Endothelial cell of umbilical vein (primary cell): ENCODE measurements at regions not wholly inside any gene's neighbourhood (a gene's known extent, or its start where the extent isn't known, plus 50 kb on each side); places are given as distances from the start of the nearest gene placed in this dataset.

Experiments
- BruUV-seq: library from RNA; stranded (reverse); fragments of 400-500 nt; replicated peaks from 2 replicates; lab custom pipeline; 2021; lab: Mats Ljungman, UMichigan
- CTCF ChIA-PET: fragments of 300-600, 350-600 bp; sonication (Branson Sonifier 250); formaldehyde crosslinking; loops from one replicate; lab custom pipeline; 2021; ENCODE audit warnings: antibody characterized with exemption, inconsistent platforms; lab: Charles Lee
- POLR2A ChIA-PET: fragments of 300-600, 350-600 bp; sonication (Branson Sonifier 250); formaldehyde crosslinking; loops from one replicate; lab custom pipeline; 2021; ENCODE audit warnings: antibody characterized with exemption, inconsistent platforms; lab: Charles Lee
- DNase-seq: peaks from one replicate; pipeline ENCODE4 v3.0.0-alpha.2; 2011; ENCODE audit warnings: low read depth, low spot score
- FAIRE-seq: peaks from 2 replicates; lab custom pipeline; 2011; peaks lifted over from hg19 to GRCh38; lab: Jason Lieb, UNC
- H2AFZ ChIP-seq: 2 replicates; pipeline ENCODE4 v1.6.0; 2012; ENCODE audit warnings: low read depth, low read length, control low read depth, inconsistent platforms
- H3K27ac ChIP-seq: 2 replicates; pipeline ENCODE4 v1.5.1; 2011; ENCODE audit warnings: low read depth, mild to moderate bottlenecking, control low read depth, low read length, moderate library complexity; ENCODE audit not compliant: insufficient read depth
- H3K27me3 ChIP-seq, 2 experiments: 2 replicates each; pipeline versions ENCODE4 v1.6.0 to v1.6.1; 2011; ENCODE audit warnings: low read length in 2 of 2, mixed read lengths in 1 of 2; ENCODE audit not compliant: control insufficient read depth in 2 of 2, insufficient read depth in 2 of 2
- H3K36me3 ChIP-seq, 2 experiments: 2 replicates in 1 of 2; 3 replicates in 1 of 2; pipeline ENCODE4 v1.5.1; 2011; ENCODE audit warnings: low read length in 2 of 2, mild to moderate bottlenecking in 1 of 2, moderate library complexity in 1 of 2; ENCODE audit not compliant: control insufficient read depth in 2 of 2, insufficient read depth in 2 of 2; ENCODE audit errors: extremely low read depth in 1 of 2
- H3K4me1 ChIP-seq: 3 replicates; pipeline ENCODE4 v1.5.1; 2011; ENCODE audit warnings: mild to moderate bottlenecking, low read length; ENCODE audit not compliant: control insufficient read depth, insufficient read depth; ENCODE audit errors: extremely low read depth
- H3K4me2 ChIP-seq: 2 replicates; pipeline ENCODE4 v1.6.1; 2011; ENCODE audit warnings: low read length, control low read depth, mixed read lengths; ENCODE audit not compliant: insufficient read depth
- H3K4me3 ChIP-seq, 3 experiments: fragments of 200-600 bp in 1 of 3; sonication (generic), shearing (Covaris generic) in 1 of 3; replicated peaks in 1 of 3; 2 replicates each; pipeline ENCODE4 v1.5.1; 2011 to 2016; ENCODE audit warnings: control low read depth in 3 of 3, low read length in 3 of 3, mild to moderate bottlenecking in 2 of 3, inconsistent platforms in 1 of 3, low read depth in 1 of 3, moderate library complexity in 1 of 3; ENCODE audit not compliant: insufficient read depth in 1 of 3
- H3K79me2 ChIP-seq: 2 replicates; pipeline ENCODE4 v1.6.0; 2012; ENCODE audit warnings: low read length, inconsistent platforms; ENCODE audit not compliant: control insufficient read depth, insufficient read depth
- H3K9ac ChIP-seq: replicated peaks from 2 replicates; pipeline ENCODE3; 2011; ENCODE audit warnings: low read length, control low read depth; ENCODE audit not compliant: insufficient read depth; ENCODE audit errors: extremely low read depth
- H3K9me1 ChIP-seq: replicated peaks from 3 replicates; pipeline ENCODE4 v1.6.0; 2011; ENCODE audit warnings: mild to moderate bottlenecking, low read length; ENCODE audit not compliant: control insufficient read depth, insufficient read depth; ENCODE audit errors: extremely low read depth
- H3K9me3 ChIP-seq: replicated peaks from 2 replicates; pipeline ENCODE4 v1.5.1; 2012; ENCODE audit warnings: low read length, inconsistent platforms; ENCODE audit not compliant: control insufficient read depth, insufficient read depth
- H4K20me1 ChIP-seq: replicated peaks from 2 replicates; pipeline ENCODE3; 2011; ENCODE audit warnings: mild to moderate bottlenecking, low read length; ENCODE audit not compliant: control insufficient read depth, insufficient read depth; ENCODE audit errors: extremely low read depth
- CTCF ChIP-seq, 2 donors: IDR thresholded peaks; 1 replicate in 1 of 2; 2 replicates in 1 of 2; pipeline ENCODE4 v1.5.1; 2011; ENCODE audit warnings: low read length in 2 of 2, mild to moderate bottlenecking in 2 of 2, moderate library complexity in 2 of 2, control low read depth in 1 of 2, inconsistent platforms in 1 of 2, low read depth in 1 of 2; ENCODE audit not compliant: insufficient read depth in 1 of 2; ENCODE audit errors: extremely low read depth in 1 of 2
- EZH2 ChIP-seq: IDR thresholded peaks from 2 replicates; pipeline ENCODE4 v1.6.1; 2012; ENCODE audit warnings: borderline replicate concordance, low read depth, mild to moderate bottlenecking, moderate library complexity, low read length, inconsistent platforms; ENCODE audit not compliant: severe bottlenecking
- FOS ChIP-seq: IDR thresholded peaks from 2 replicates; pipeline ENCODE4 v1.6.1; 2011; ENCODE audit warnings: mild to moderate bottlenecking, low read length, moderate library complexity, borderline replicate concordance; ENCODE audit not compliant: insufficient read depth
- GATA2 ChIP-seq: IDR thresholded peaks from 2 replicates; pipeline ENCODE4 v1.7.0; 2011; ENCODE audit warnings: low read depth, mild to moderate bottlenecking, moderate library complexity, mixed read lengths, low read length; ENCODE audit not compliant: insufficient read length, insufficient read depth
- JUN ChIP-seq: IDR thresholded peaks from 2 replicates; pipeline ENCODE4 v1.6.1; 2011; ENCODE audit warnings: borderline replicate concordance, low read depth; ENCODE audit not compliant: insufficient read length, insufficient read depth
- MYC ChIP-seq: IDR thresholded peaks from one replicate; pipeline ENCODE4 v1.6.1; 2011; ENCODE audit warnings: mild to moderate bottlenecking, low read depth, low read length
- POLR2A ChIP-seq: IDR thresholded peaks from 2 replicates; pipeline ENCODE4 v1.6.1; 2012; ENCODE audit warnings: low read depth, mild to moderate bottlenecking, control low read depth, low read length
- POLR2AphosphoS5 ChIP-seq: IDR thresholded peaks from 2 replicates; pipeline ENCODE4 v1.6.1; 2012; ENCODE audit warnings: low read depth, mild to moderate bottlenecking, control low read depth, low read length, moderate library complexity; ENCODE audit not compliant: insufficient read depth
- dilution Hi-C: fragments of 300-500 bp; cut with MboI; formaldehyde crosslinking; loops from one replicate; pipeline ENCODE4 v1.15.0; 2019; ENCODE audit warnings: low sequenced_read_pairs; ENCODE audit not compliant: extremely low pct_ligation_motif_present
- intact Hi-C: fragments of 100-400 bp; cut with micrococcal nuclease; formaldehyde crosslinking; loops from one replicate; pipeline ENCODE4 v1.10.0; 2022
- TF ChIP-seq, protein P1 (sequence below): IDR thresholded peaks from 2 replicates; pipeline ENCODE4 v1.6.1; 2011; ENCODE audit not compliant: insufficient read depth, insufficient read length

GRCh38 chr6:122082370-122082769, 317.1 kb upstream of the HSF2 start:
- FAIRE-seq (no peak), DNase-seq (no peak)
- ChIA-PET POLR2A (no interaction called here), CTCF (no interaction called here)
- H3K4me1 ChIP-seq = no peaks in the 10 kb centered on the region
- no peaks in the 10 kb centered on the region for H3K9me1 ChIP-seq
- no peaks in the 10 kb centered on the region for H3K27me3 ChIP-seq
- dilution Hi-C loops (no loop called here), intact Hi-C loops (no loop called here)
- H2AFZ ChIP-seq = no peak overlapping the region
- H3K4me3 ChIP-seq = no peak overlapping the region
- H4K20me1 ChIP-seq = no peaks in the 10 kb centered on the region
- no peak overlapping the region for H3K27ac ChIP-seq
- TF ChIP-seq, protein P1, sequence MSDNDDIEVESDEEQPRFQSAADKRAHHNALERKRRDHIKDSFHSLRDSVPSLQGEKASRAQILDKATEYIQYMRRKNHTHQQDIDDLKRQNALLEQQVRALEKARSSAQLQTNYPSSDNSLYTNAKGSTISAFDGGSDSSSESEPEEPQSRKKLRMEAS = no peak
- TF ChIP-seq POLR2A (no peak), GATA2 (no peak), CTCF (IDR thresholded peaks at IDR 0.05; ENCODE audit: extremely low read depth in 1 of 2, insufficient read depth in 1 of 2, low read depth in 1 of 2, low read length in 2 of 2) (no peak), JUN (no peak), MYC (no peak), EZH2 (no peak), POLR2AphosphoS5 (no peak), FOS (no peak)
- no peak overlapping the region for H3K9ac ChIP-seq
- no TSS peak for BruUV-seq
- H3K4me2 ChIP-seq = no peak overlapping the region
- H3K36me3 ChIP-seq = no peaks in the 10 kb centered on the region
- no peaks in the 10 kb centered on the region for H3K9me3 ChIP-seq
- no peaks in the 10 kb centered on the region for H3K79me2 ChIP-seq
